ENCODE measurements at regions not wholly inside any gene's neighbourhood (a gene's known extent, or its start where the extent isn't known, plus 50 kb on each side); places are given as distances from the start of the nearest gene placed in this dataset.

DNA sequence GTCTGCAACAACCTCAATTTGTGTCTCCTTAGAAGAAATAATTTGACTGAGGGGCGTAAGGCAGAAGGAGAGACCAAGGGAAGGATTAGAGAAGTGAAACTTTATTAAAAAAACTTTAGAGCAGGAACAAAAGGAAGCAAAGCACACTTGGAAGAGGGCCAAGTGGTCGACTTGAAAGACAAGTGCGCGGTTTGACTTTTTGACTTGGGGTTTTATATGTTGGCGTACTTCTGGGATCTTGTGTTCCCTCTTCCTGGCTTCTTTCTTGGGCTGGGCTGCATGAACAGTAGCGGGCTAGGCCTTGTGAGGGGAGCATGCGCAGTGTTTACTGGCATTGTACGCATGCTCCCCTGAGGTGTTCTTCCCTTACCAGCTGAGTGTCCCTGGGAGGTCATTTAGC, 369.3 kb upstream of the DCN start:
- TF ChIP-seq, protein P1, sequence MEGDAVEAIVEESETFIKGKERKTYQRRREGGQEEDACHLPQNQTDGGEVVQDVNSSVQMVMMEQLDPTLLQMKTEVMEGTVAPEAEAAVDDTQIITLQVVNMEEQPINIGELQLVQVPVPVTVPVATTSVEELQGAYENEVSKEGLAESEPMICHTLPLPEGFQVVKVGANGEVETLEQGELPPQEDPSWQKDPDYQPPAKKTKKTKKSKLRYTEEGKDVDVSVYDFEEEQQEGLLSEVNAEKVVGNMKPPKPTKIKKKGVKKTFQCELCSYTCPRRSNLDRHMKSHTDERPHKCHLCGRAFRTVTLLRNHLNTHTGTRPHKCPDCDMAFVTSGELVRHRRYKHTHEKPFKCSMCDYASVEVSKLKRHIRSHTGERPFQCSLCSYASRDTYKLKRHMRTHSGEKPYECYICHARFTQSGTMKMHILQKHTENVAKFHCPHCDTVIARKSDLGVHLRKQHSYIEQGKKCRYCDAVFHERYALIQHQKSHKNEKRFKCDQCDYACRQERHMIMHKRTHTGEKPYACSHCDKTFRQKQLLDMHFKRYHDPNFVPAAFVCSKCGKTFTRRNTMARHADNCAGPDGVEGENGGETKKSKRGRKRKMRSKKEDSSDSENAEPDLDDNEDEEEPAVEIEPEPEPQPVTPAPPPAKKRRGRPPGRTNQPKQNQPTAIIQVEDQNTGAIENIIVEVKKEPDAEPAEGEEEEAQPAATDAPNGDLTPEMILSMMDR (IDR thresholded peaks at IDR 0.05; ENCODE audit: low read depth, low read length) = no peak
- TF ChIP-seq POLR2A (IDR thresholded peaks at IDR 0.05; ENCODE audit: extremely low read depth, insufficient read length) = no peak
- TF ChIP-seq, protein P2, sequence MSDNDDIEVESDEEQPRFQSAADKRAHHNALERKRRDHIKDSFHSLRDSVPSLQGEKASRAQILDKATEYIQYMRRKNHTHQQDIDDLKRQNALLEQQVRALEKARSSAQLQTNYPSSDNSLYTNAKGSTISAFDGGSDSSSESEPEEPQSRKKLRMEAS (IDR thresholded peaks at IDR 0.05; ENCODE audit: low read depth, low read length) = no peak
